ENCODE measurements at regions not wholly inside any gene's neighbourhood (a gene's known extent, or its start where the extent isn't known, plus 50 kb on each side); places are given as distances from the start of the nearest gene placed in this dataset.

DNA sequence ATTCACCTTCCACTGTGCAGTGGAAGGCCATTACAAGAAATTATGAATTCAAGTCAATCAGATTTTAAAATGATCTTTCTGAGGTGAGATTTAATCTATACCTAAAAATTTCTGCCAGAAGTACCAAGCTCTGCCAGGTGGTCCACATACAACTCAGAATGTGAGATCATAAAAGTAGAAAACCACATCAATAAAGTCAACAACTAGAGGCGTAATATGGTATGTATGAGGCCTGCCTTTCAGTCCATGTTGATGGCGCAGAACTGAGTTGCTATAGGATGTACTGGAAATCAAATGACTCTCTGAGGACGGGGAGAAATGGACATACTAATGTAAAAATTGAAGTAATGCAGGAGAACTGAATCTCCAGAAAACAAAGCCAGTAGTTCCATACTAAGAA is 163.8 kb upstream of the FBXL4 start:
- no peak for TF ChIP-seq POLR2A (IDR thresholded peaks at IDR 0.05)
- TF ChIP-seq, protein P1, sequence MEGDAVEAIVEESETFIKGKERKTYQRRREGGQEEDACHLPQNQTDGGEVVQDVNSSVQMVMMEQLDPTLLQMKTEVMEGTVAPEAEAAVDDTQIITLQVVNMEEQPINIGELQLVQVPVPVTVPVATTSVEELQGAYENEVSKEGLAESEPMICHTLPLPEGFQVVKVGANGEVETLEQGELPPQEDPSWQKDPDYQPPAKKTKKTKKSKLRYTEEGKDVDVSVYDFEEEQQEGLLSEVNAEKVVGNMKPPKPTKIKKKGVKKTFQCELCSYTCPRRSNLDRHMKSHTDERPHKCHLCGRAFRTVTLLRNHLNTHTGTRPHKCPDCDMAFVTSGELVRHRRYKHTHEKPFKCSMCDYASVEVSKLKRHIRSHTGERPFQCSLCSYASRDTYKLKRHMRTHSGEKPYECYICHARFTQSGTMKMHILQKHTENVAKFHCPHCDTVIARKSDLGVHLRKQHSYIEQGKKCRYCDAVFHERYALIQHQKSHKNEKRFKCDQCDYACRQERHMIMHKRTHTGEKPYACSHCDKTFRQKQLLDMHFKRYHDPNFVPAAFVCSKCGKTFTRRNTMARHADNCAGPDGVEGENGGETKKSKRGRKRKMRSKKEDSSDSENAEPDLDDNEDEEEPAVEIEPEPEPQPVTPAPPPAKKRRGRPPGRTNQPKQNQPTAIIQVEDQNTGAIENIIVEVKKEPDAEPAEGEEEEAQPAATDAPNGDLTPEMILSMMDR (IDR thresholded peaks at IDR 0.05): no peak
- DNase-seq: no peak
- intact Hi-C loops (cut with DNase I): loop anchor here (10.0 kb wide), 2 partner anchors 267 to 1617 kb away; no protein-coding TSS in a partner anchor
- H3K27ac ChIP-seq: no peak overlapping the region
- 83 to 92% (median 86%) methylated on average over 3 of the region's 3 CpGs for WGBS, 4 donors
- no peaks in the 10 kb centered on the region for H3K36me3 ChIP-seq (replicated peaks in 1 of 2)
- peaks cover 8% of the 10 kb centered on the region for H3K27me3 ChIP-seq
- no peaks in the 10 kb centered on the region for H3K4me1 ChIP-seq (replicated peaks in 1 of 2)
- no peaks in the 10 kb centered on the region for H3K9me3 ChIP-seq (replicated peaks in 1 of 3)
- H3K4me3 ChIP-seq: no peak overlapping the region

DNA sequence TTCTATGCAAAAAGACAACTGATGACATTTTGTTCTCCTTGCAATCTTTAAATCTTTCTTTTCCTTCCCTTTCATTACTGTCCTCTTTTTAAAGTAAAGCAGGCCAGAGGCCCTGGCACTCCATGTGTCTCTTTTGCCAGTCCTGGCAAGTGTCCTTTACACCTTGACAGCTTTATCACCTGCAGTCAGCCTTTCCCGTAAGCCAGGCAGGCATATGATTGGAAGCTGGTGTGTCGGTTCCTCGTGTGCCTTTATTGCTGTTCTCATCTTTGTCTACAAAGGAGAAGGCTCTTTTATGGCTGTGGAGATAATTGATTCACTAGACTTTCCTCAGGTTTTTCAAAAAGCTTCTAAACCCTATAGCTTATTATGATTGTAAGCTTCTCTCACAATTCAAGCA is 162.3 kb upstream of the FBXL4 start:
- H3K27me3 ChIP-seq: peaks cover 8% of the 10 kb centered on the region
- TF ChIP-seq POLR2A (IDR thresholded peaks at IDR 0.05): no peak
- TF ChIP-seq, protein P1 (IDR thresholded peaks at IDR 0.05): no peak
- H3K4me1 ChIP-seq (replicated peaks in 1 of 2): no peaks in the 10 kb centered on the region
- intact Hi-C loops (cut with DNase I): loop anchor here (10.0 kb wide), 2 partner anchors 265 to 1615 kb away; no protein-coding TSS in a partner anchor
- H3K36me3 ChIP-seq (replicated peaks in 1 of 2): no peaks in the 10 kb centered on the region
- no peaks in the 10 kb centered on the region for H3K9me3 ChIP-seq (replicated peaks in 1 of 3)
- H3K4me3 ChIP-seq: no peak overlapping the region
- WGBS, 4 donors: 40 to 64% (median 45%) methylated on average over 3 of the region's 3 CpGs
- no peak overlapping the region for H3K27ac ChIP-seq
- DNase-seq: no peak

DNA sequence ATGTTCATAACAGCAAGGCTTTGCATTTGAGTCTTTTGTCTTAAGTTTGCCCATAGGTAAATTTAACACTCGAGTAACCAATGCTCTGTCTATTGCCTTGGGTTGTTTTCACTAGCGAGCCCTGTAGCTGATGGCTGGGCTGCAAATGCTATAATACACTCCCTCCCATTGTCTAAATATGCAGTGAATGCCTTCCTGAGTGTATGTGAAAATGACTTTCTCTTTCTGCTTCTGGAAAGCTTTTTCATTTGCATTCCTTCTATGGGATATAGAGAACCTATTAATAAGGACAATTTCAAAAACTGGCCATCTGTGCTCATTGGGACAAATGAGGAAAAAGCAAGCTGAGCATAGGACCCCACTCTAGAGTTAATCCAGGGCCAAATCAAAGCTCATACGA is 156.5 kb upstream of the FBXL4 start:
- Histone ChIP-seq H3K27ac (no peak overlapping the region), H3K4me3 (no peak overlapping the region), H3K9me3 (replicated peaks in 1 of 3) (no peaks in the 10 kb centered on the region), H3K4me1 (replicated peaks in 1 of 2) (no peaks in the 10 kb centered on the region), H3K36me3 (replicated peaks in 1 of 2) (no peaks in the 10 kb centered on the region), H3K27me3 (peaks cover 3% of the 10 kb centered on the region)
- intact Hi-C loops (cut with DNase I): no loop called here
- no peak for TF ChIP-seq POLR2A (IDR thresholded peaks at IDR 0.05)
- TF ChIP-seq, protein P1 (IDR thresholded peaks at IDR 0.05): no peak
- DNase-seq: no peak
- 55 to 66% (median 62%) methylated on average over 3 of the region's 3 CpGs for WGBS, 4 donors

DNA sequence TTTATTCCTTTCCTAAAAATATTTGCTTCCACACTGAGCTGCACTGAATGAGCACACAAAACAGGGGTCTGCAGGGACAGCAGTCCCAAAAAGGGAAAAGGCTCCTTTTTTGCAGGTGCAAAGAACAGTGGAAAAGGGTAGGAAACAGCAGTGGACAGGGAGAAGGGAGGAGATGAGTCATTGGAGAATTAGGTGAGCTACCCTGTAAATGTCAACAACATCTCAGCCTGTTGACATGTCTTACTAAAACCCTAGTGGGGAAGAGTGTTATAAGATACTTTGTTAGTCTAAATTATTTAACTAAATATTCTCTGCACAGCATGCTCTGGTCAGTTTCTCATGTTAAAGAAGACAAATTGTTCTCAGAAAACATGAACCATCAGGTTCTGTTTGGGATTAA is 151.5 kb upstream of the FBXL4 start:
- Histone ChIP-seq H3K4me3 (no peak overlapping the region), H3K27ac (no peak overlapping the region), H3K27me3 (no peaks in the 10 kb centered on the region), H3K9me3 (replicated peaks in 1 of 3) (no peaks in the 10 kb centered on the region), H3K4me1 (replicated peaks in 1 of 2) (no peaks in the 10 kb centered on the region), H3K36me3 (replicated peaks in 1 of 2) (no peaks in the 10 kb centered on the region)
- no peak for DNase-seq
- intact Hi-C loops (cut with DNase I): no loop called here
- TF ChIP-seq, protein P1 (IDR thresholded peaks at IDR 0.05): no peak
- TF ChIP-seq POLR2A (IDR thresholded peaks at IDR 0.05): no peak

Measured in adrenal gland (tissue), 9 donors.